GM23248 (cell line): ENCODE measurements at regions not wholly inside any gene's neighbourhood (a gene's known extent, or its start where the extent isn't known, plus 50 kb on each side); places are given as distances from the start of the nearest gene placed in this dataset.
"Not testable (repeated sequence)": the region's sequence is repeated elsewhere in the genome, so short reads cannot be mapped to it uniquely, and the experiment has no call there.

Experiments
- DNase-seq: peaks from one replicate; pipeline ENCODE4 v3.0.0-alpha.2; 2015
- H2AFZ ChIP-seq: fragments of 200-600 bp; sonication (generic); 2 replicates; pipeline ENCODE4 v1.6.1; 2016; ENCODE audit warnings: antibody characterized with exemption
- H3F3A ChIP-seq: fragments of 200-600 bp; sonication (generic); 2 replicates; pipeline ENCODE4 v1.6.1; 2016; ENCODE audit warnings: mild to moderate bottlenecking, antibody characterized with exemption, mixed run types; ENCODE audit not compliant: insufficient read depth
- H3K27ac ChIP-seq: fragments of 200-600 bp; sonication (generic); 2 replicates; pipeline ENCODE4 v1.5.1; 2016; ENCODE audit warnings: mild to moderate bottlenecking
- H3K27me3 ChIP-seq: fragments of 200-600 bp; sonication (generic); replicated peaks from 2 replicates; pipeline ENCODE4 v1.6.1; 2016; ENCODE audit warnings: mild to moderate bottlenecking; ENCODE audit not compliant: insufficient read depth
- H3K36me3 ChIP-seq: fragments of 200-600 bp; sonication (generic); 2 replicates; pipeline ENCODE4 v1.6.1; 2016; ENCODE audit warnings: low read depth, mild to moderate bottlenecking
- H3K4me1 ChIP-seq: fragments of 200-600 bp; sonication (generic); 2 replicates; pipeline ENCODE4 v1.6.1; 2016; ENCODE audit warnings: mild to moderate bottlenecking; ENCODE audit not compliant: insufficient read depth
- H3K4me2 ChIP-seq: fragments of 200-600 bp; sonication (generic); one replicate; pipeline ENCODE4 v1.6.1; 2016; ENCODE audit warnings: mild to moderate bottlenecking; ENCODE audit not compliant: unreplicated experiment
- H3K4me3 ChIP-seq: fragments of 200-600 bp; sonication (generic); 2 replicates; pipeline ENCODE4 v1.5.1; 2016; ENCODE audit warnings: mild to moderate bottlenecking
- H3K79me2 ChIP-seq: fragments of 200-600 bp; sonication (generic); 2 replicates; pipeline ENCODE4 v1.6.1; 2016; ENCODE audit warnings: mild to moderate bottlenecking; ENCODE audit not compliant: insufficient read depth
- H3K9ac ChIP-seq: fragments of 200-600 bp; sonication (generic); 2 replicates; pipeline ENCODE4 v1.6.1; 2016; ENCODE audit warnings: mild to moderate bottlenecking
- H3K9me2 ChIP-seq: fragments of 200-600 bp; sonication (generic); 2 replicates; pipeline ENCODE4 v1.6.1; 2016; ENCODE audit warnings: mixed run types, mild to moderate bottlenecking, moderate library complexity; ENCODE audit not compliant: insufficient read depth
- H3K9me3 ChIP-seq: fragments of 200-600 bp; sonication (generic); one replicate; pipeline ENCODE4 v1.6.1; 2017; ENCODE audit warnings: low read depth
- H4K20me1 ChIP-seq: fragments of 200-600 bp; sonication (generic); 2 replicates; pipeline ENCODE4 v1.6.0; 2016; ENCODE audit not compliant: insufficient read depth
- EZH2 ChIP-seq: fragments of 200-600 bp; sonication (generic); IDR thresholded peaks from 2 replicates; pipeline ENCODE4 v1.6.1; 2018; ENCODE audit warnings: antibody characterized with exemption, mild to moderate bottlenecking; ENCODE audit not compliant: insufficient read depth, poor library complexity, severe bottlenecking
- EZH2phosphoT487 ChIP-seq: fragments of 200-600 bp; sonication (generic); IDR thresholded peaks from 2 replicates; pipeline ENCODE4 v1.6.1; 2018; ENCODE audit warnings: antibody characterized with exemption, moderate library complexity, mild to moderate bottlenecking, low read depth; ENCODE audit not compliant: insufficient read depth
- WGBS, 2 experiments: methylation state at CpG; one replicate each; pipeline ENCODE4 v1.1.6; 2015 to 2017; ENCODE audit warnings: low lambda C conversion rate in 2 of 2, low coverage in 1 of 2; ENCODE audit errors: missing lambda C conversion rate in 2 of 2; 5-methylcytosine and 5-hydroxymethylcytosine counted together
- in situ Hi-C: fragments of 300-500 bp; cut with MboI; formaldehyde crosslinking; loops from 2 replicates; pipeline ENCODE4 v1.15.0; 2020

DNA sequence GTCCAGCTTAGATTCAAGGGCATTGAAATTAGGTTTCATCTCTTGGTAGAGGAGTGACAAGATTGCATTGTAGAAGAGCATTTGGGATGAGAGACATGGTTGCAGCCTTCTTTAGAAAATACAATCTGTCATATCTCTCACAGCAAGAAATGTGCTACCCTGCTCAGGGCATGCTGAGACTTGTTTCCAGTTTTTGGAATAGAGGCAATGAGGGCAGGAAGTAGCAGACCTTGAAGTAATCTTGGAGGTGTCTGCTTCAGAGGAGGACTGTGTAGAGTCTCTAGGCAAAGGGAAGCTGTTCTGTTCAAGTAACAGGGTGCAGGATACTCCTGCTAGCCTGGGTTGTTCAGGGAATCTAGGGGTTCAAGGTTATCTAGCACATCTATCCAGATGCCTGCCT is 116.1 kb upstream of the ZNF827 start:
- in situ Hi-C loops = no loop called here
- H3K9me2 ChIP-seq = no peaks in the 10 kb centered on the region
- no peak for TF ChIP-seq EZH2phosphoT487
- no peak for TF ChIP-seq EZH2
- no peak overlapping the region for H3K4me3 ChIP-seq
- H3K27ac ChIP-seq = no peak overlapping the region
- H3K79me2 ChIP-seq = no peaks in the 10 kb centered on the region
- H2AFZ ChIP-seq = no peak overlapping the region; the same call in 1 of the 2 replicates
- no peak overlapping the region for H3K4me2 ChIP-seq
- no peak overlapping the region for H3K9ac ChIP-seq
- H3K27me3 ChIP-seq = no peaks in the 10 kb centered on the region
- H3K9me3 ChIP-seq = no peaks in the 10 kb centered on the region
- peaks cover 38% of the 10 kb centered on the region for H3K4me1 ChIP-seq
- no peaks in the 10 kb centered on the region for H4K20me1 ChIP-seq
- no peaks in the 10 kb centered on the region for H3K36me3 ChIP-seq
- peaks cover 22% of the 10 kb centered on the region for H3F3A ChIP-seq
- no peak for DNase-seq

DNA sequence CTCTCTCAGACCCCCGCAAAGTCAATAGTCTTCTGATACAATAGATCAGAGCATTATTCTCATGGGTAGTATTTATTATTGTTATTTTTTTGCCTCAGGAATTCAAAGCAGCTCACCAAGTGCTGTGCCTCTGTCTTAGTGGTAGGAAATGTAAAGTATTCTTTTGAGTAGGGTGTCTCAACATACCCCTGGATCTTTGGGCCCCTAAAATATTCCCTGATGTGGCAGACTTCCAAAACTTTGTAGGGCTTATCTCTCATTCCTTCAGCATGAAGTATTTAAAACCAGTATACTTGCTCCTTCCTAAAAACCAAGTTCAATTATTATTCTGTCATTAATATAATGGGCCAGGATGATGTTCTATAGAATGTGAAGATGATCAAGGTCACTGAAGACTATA is 115.3 kb upstream of the ZNF827 start:
- H3K9ac ChIP-seq = no peak overlapping the region
- H3K27ac ChIP-seq = no peak overlapping the region
- H2AFZ ChIP-seq = no peak overlapping the region
- no peak overlapping the region for H3K4me3 ChIP-seq
- no peak overlapping the region for H3K4me2 ChIP-seq
- no peak for DNase-seq
- no peaks in the 10 kb centered on the region for H4K20me1 ChIP-seq
- no peaks in the 10 kb centered on the region for H3K27me3 ChIP-seq
- peaks cover 22% of the 10 kb centered on the region for H3F3A ChIP-seq
- in situ Hi-C loops = no loop called here
- no peaks in the 10 kb centered on the region for H3K9me3 ChIP-seq
- no peaks in the 10 kb centered on the region for H3K79me2 ChIP-seq
- no peaks in the 10 kb centered on the region for H3K36me3 ChIP-seq
- TF ChIP-seq EZH2 = no peak
- TF ChIP-seq EZH2phosphoT487 = no peak
- H3K4me1 ChIP-seq = peaks cover 38% of the 10 kb centered on the region
- H3K9me2 ChIP-seq = no peaks in the 10 kb centered on the region
- 77 to 95% methylated on average over 1 of the region's 1 CpG for WGBS, 2 experiments

DNA sequence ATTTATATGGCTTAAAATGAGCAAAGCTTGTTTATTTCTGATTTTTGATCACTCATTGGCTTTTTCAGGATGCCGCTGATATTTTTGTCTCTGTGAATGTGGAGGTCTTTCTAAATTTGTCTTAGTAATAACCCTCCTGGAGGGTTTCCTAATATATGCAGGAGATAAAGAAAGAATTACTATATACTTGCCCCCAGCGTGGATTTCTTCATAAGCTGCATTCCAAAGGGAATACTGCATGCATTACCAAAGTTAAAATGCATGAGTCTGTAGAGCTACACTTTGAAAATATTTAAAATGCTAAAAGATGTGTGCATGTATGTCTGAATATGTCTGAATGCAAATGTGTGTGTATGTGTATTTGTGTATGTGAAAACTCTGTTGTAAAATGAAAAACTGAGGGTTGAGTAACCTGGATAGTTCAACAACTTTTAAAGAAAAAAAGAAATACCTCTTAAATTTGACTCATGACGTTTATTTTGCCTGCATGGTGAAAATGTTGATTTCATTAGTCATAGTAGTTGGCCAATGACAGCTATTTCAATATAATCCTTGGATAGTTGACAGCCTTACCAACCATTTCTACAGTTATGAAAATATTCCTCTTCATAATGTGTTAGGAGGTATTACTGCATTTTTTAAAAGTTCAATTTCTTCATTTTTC is 113.2 kb upstream of the ZNF827 start:
- in situ Hi-C loops = no loop called here
- TF ChIP-seq EZH2 (no peak), EZH2phosphoT487 (no peak)
- Histone ChIP-seq H3K4me3 (peak overlapping the region; percentile 44), H2AFZ (peak overlapping the region; percentile 19; the same call in 1 of the 2 replicates), H3K4me1 (peaks cover 38% of the 10 kb centered on the region), H3K36me3 (no peaks in the 10 kb centered on the region), H3F3A (peaks cover 22% of the 10 kb centered on the region), H3K27ac (peak overlapping the region; percentile 48), H3K4me2 (peak overlapping the region; percentile 82), H3K27me3 (no peaks in the 10 kb centered on the region), H3K9me3 (no peaks in the 10 kb centered on the region), H3K79me2 (no peaks in the 10 kb centered on the region), H4K20me1 (no peaks in the 10 kb centered on the region), H3K9ac (no peak overlapping the region), H3K9me2 (no peaks in the 10 kb centered on the region)
- 18 to 24% methylated on average over 3 of the region's 3 CpGs for WGBS, 2 experiments
- DNase-seq = peak; percentile 87

DNA sequence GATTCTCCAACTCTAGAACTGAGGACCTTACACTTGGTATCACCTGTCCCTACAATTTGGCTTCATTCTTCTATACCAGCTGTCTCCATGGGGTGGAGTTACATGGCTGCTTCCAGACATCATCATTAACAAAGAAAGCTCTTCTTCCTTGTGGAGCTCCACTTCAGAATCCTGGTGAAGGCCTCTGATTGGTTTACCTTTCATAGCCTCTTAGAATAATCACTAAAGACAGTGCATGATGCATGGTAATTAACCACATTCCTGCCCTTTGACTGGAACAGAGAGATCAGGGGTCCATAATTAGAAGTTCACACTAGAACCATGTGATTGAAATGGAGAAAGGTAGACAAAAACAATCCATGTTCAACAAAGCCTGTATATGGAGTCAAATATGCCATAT is 112.6 kb upstream of the ZNF827 start:
- Histone ChIP-seq H3K4me2 (peak overlapping the region; percentile 82), H3K9ac (no peak overlapping the region)
- DNase-seq = no peak

DNA sequence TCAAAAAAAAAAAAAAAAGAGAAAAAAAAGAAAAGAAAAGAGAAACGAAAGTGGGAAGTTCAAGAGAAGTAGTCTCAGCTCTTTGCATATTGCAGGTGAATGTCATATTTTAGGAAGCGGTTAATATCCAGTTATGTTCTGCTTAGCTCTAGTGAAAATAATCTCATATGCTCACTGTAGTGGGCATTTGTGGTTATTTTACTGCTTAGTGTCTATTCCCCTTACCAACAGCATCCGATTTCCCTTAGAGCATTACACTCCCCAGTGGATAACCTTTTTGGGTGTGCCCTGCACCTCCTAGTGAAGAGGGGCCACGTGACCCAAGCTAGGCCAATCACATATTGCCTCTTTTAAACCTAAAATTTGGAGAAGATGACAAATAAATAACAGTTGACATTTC is 111.2 kb upstream of the ZNF827 start:
- no peak for TF ChIP-seq EZH2
- no peak for TF ChIP-seq EZH2phosphoT487
- in situ Hi-C loops = no loop called here
- WGBS, 2 experiments = 89 to 93% methylated on average over 4 of the region's 4 CpGs

More for the DNA sequence above, 112.6 kb upstream of the ZNF827 start:
- H3K36me3 ChIP-seq = no peaks in the 10 kb centered on the region
- H4K20me1 ChIP-seq = no peaks in the 10 kb centered on the region
- in situ Hi-C loops = no loop called here
- no peaks in the 10 kb centered on the region for H3K27me3 ChIP-seq
- H2AFZ ChIP-seq = peak overlapping the region; percentile 19; the same call in 1 of the 2 replicates
- no peaks in the 10 kb centered on the region for H3K79me2 ChIP-seq
- H3K4me1 ChIP-seq = peaks cover 38% of the 10 kb centered on the region
- H3K27ac ChIP-seq = peak overlapping the region; percentile 48
- no peaks in the 10 kb centered on the region for H3K9me2 ChIP-seq
- peak overlapping the region; percentile 44 for H3K4me3 ChIP-seq
- no peak for TF ChIP-seq EZH2
- H3K9me3 ChIP-seq = no peaks in the 10 kb centered on the region
- peaks cover 22% of the 10 kb centered on the region for H3F3A ChIP-seq

DNA sequence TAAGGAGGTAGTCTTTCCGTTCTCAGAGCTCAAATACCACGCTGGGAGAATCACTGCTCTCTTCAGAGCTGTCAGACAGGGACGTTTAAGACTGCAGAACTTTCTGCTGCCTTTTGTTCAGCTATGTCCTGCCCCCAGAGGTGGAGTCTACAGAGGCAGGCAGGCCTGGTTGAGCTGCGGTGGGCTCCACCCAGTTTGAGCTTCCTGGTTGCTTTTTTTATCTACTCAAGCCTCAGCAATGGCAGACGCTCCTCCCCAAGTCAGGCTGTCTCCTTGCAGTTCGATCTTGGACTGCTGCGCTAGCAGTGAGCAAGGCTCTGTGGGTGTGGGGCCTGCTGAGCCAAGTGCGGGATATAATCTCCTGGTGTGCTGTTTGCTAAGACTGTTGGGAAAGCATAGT is 109.1 kb upstream of the ZNF827 start:
- H3K79me2 ChIP-seq, H3K4me2 ChIP-seq, H2AFZ ChIP-seq, H3K36me3 ChIP-seq, H3K27me3 ChIP-seq, H3K27ac ChIP-seq, DNase-seq, in situ Hi-C loops, H4K20me1 ChIP-seq, H3K4me3 ChIP-seq, H3K9me2 ChIP-seq, H3K9ac ChIP-seq, H3K9me3 ChIP-seq: not testable (repeated sequence)
- peaks cover 22% of the 10 kb centered on the region for H3F3A ChIP-seq
- peaks cover 18% of the 10 kb centered on the region for H3K4me1 ChIP-seq
- WGBS, 2 experiments = 53 to 56% methylated on average over 8 of the region's 8 CpGs

More for the DNA sequence above, 111.2 kb upstream of the ZNF827 start:
- Histone ChIP-seq H3K9me2 (no peaks in the 10 kb centered on the region), H3K4me3 (no peak overlapping the region), H3K27me3 (no peaks in the 10 kb centered on the region), H2AFZ (no peak overlapping the region), H3K4me2 (no peak overlapping the region), H3K36me3 (no peaks in the 10 kb centered on the region), H3K27ac (no peak overlapping the region), H3K4me1 (peaks cover 34% of the 10 kb centered on the region), H3K9ac (no peak overlapping the region), H3K79me2 (no peaks in the 10 kb centered on the region), H4K20me1 (no peaks in the 10 kb centered on the region), H3F3A (peaks cover 22% of the 10 kb centered on the region), H3K9me3 (no peaks in the 10 kb centered on the region)
- no peak for DNase-seq
